Motor neuron (in vitro differentiated cells): ENCODE measurements at regions not wholly inside any gene's neighbourhood (a gene's known extent, or its start where the extent isn't known, plus 50 kb on each side); places are given as distances from the start of the nearest gene placed in this dataset.

Experiments
- ATAC-seq, 8 experiments: fragments of 200-7000 bp; cut with Tn5 transposase; replicated peaks in 6 of 8; 2 replicates each; pipeline ENCODE4 v1.8.0; 2021; ENCODE audit warnings: mild to moderate bottlenecking in 8 of 8, moderate library complexity in 8 of 8
- H3K27ac ChIP-seq, 2 donors: fragments of 250-450 bp; sonication (Bioruptor Pico); 2 replicates each; pipeline ENCODE4 v1.9.0; 2021; ENCODE audit warnings: antibody characterized with exemption in 2 of 2, mild to moderate bottlenecking in 2 of 2, moderate library complexity in 1 of 2
- H3K4me1 ChIP-seq, 2 donors: fragments of 250-450 bp; sonication (Bioruptor Pico); replicated peaks in 1 of 2; 2 replicates each; pipeline ENCODE4 v1.6.1; 2021; ENCODE audit warnings: antibody characterized with exemption in 2 of 2, mild to moderate bottlenecking in 2 of 2, moderate library complexity in 1 of 2
- H3K4me3 ChIP-seq, 5 donors: fragments of 250-450 bp; sonication (Bioruptor Pico); 2 replicates each; pipeline ENCODE4 v1.9.0; 2021; ENCODE audit warnings: antibody characterized with exemption in 5 of 5, mild to moderate bottlenecking in 5 of 5, moderate library complexity in 4 of 5
- WGBS, 10 experiments: fragments of 450-650 bp; shearing (Covaris generic); methylation state at CpG; one replicate each; pipeline ENCODE4 v1.0.0; 2022; 5-methylcytosine and 5-hydroxymethylcytosine counted together
- in situ Hi-C, 9 experiments: fragments of 400-800 bp; cut with MboI; loops; one replicate each; pipeline ENCODE4 v1.15.0; 2021; ENCODE audit warnings: low sequenced_read_pairs in 9 of 9, low pct_unique_long_range_greater_than_20kb in 2 of 9; ENCODE audit not compliant: unreplicated experiment in 9 of 9

GRCh38 chr10:78899098-78899754, 169.5 kb upstream of the ZMIZ1 start:
- WGBS, 10 experiments: 80 to 100% (median 98%) methylated on average over 1 to 5 of the region's 7 CpGs; no CpG with 5 or more reads in 2 of the 10 experiments
- Histone ChIP-seq H3K27ac (no peak overlapping the region), H3K4me1 (peaks cover 19 to 22% of the 10 kb centered on the region in 2 donors), H3K4me3 (no peak overlapping the region)
- in situ Hi-C loops: no loop called here
- ATAC-seq: no peak

DNA sequence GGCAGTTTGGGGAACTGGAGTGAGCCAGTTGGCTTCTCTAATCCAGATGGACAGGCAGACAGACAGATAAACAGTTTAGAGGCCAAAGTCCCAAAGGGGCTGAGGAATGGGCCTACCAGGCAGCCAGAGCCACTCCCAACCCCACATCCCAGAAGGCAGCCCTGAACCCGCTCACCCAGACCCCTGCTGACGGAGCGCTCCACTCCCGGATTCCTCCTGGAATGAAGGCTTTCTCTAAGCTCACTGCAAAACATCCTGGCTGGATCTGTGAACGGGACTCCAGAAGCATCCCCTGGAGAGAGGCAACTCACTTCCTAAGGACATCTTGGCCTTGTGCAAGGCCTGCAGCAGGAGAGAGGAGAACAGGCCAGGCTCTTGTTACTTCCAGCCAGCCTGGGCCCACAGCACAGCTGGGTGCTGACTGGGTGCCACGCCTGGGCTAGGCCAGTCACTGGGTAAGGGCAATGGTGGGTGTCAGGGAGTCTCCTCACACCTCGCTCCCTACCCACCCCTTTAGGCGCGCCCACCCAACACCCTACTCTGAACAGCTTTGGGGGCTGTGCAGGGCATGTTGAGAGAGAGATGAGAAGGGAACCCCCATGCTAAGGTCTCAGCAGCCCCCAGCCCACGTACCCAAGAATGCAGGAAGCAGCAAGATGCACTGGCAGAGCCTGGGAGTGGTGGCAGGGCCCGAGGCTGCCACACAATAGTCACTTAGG, 168.6 kb upstream of the ZMIZ1 start:
- 40 to 78% (median 60%) methylated on average over 1 to 4 of the region's 11 CpGs; no CpG with 5 or more reads in 6 of the 10 experiments for WGBS, 10 experiments
- Histone ChIP-seq H3K4me3 (no peak overlapping the region), H3K27ac (no peak overlapping the region), H3K4me1 (peaks cover 21% of the 10 kb centered on the region in 2 donors)
- ATAC-seq: no peak
- in situ Hi-C loops: no loop called here

- in situ Hi-C loops: no loop called here
- Histone ChIP-seq H3K27ac (no peak overlapping the region), H3K4me3 (no peak overlapping the region), H3K4me1 (peaks cover 17 to 27% of the 10 kb centered on the region in 2 donors)
- no peak for ATAC-seq
- WGBS, 10 experiments: 40 to 81% (median 58%) methylated on average over 1 to 3 of the region's 5 CpGs; no CpG with 5 or more reads in 6 of the 10 experiments
Observed at GRCh38 chr10:78900715-78901430, 167.9 kb upstream of the ZMIZ1 start.

DNA sequence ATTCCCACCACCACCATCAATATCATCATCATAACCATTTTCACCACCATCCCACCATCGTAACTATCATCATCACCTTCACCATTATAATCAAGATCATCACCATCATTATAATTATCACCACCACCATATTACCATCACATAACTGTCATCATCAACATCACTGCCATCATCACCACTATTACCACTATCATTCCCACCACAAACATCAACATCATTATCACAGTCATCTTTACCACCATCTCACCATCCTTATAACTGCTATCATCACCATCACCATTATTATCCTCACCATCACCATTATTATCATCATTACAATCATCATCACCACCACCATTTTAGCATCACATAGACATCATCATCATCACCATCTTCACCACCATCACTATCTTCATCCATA, 167.1 kb upstream of the ZMIZ1 start:
- Histone ChIP-seq H3K4me3 (no peak overlapping the region), H3K4me1 (peaks cover 12 to 24% of the 10 kb centered on the region in 2 donors), H3K27ac (no peak overlapping the region)
- in situ Hi-C loops: no loop called here
- 20 to 100% (median 90%) methylated on average over 1 of the region's 1 CpG; no CpG with 5 or more reads in 2 of the 10 experiments for WGBS, 10 experiments
- no peak for ATAC-seq

- Histone ChIP-seq H3K4me1 (peaks cover 15 to 28% of the 10 kb centered on the region in 2 donors), H3K4me3 (no peak overlapping the region), H3K27ac (no peak overlapping the region)
- in situ Hi-C loops: no loop called here
- ATAC-seq: no peak
- 0 to 100% (median 76%) methylated on average over 1 to 3 of the region's 3 CpGs; no CpG with 5 or more reads in 6 of the 10 experiments for WGBS, 10 experiments
Observed at GRCh38 chr10:78902815-78903214, 166.0 kb upstream of the ZMIZ1 start.

GRCh38 chr10:78903341-78903940, 165.3 kb upstream of the ZMIZ1 start:
- 64 to 100% methylated on average over 1 to 3 of the region's 4 CpGs; no CpG with 5 or more reads in 8 of the 10 experiments for WGBS, 10 experiments
- no peak overlapping the region for H3K4me3 ChIP-seq
- H3K4me1 ChIP-seq: peaks cover 21 to 34% of the 10 kb centered on the region in 2 donors
- no peak overlapping the region for H3K27ac ChIP-seq
- in situ Hi-C loops: no loop called here
- no peak for ATAC-seq

GRCh38 chr10:78904196-78904595, 164.6 kb upstream of the ZMIZ1 start:
- in situ Hi-C loops: no loop called here
- 67 to 100% (median 100%) methylated on average over 1 to 3 of the region's 5 CpGs; no CpG with 5 or more reads in 6 of the 10 experiments for WGBS, 10 experiments
- no peak overlapping the region for H3K4me3 ChIP-seq
- no peak for ATAC-seq
- peaks cover 29 to 42% of the 10 kb centered on the region in 2 donors for H3K4me1 ChIP-seq
- H3K27ac ChIP-seq: no peak overlapping the region

DNA sequence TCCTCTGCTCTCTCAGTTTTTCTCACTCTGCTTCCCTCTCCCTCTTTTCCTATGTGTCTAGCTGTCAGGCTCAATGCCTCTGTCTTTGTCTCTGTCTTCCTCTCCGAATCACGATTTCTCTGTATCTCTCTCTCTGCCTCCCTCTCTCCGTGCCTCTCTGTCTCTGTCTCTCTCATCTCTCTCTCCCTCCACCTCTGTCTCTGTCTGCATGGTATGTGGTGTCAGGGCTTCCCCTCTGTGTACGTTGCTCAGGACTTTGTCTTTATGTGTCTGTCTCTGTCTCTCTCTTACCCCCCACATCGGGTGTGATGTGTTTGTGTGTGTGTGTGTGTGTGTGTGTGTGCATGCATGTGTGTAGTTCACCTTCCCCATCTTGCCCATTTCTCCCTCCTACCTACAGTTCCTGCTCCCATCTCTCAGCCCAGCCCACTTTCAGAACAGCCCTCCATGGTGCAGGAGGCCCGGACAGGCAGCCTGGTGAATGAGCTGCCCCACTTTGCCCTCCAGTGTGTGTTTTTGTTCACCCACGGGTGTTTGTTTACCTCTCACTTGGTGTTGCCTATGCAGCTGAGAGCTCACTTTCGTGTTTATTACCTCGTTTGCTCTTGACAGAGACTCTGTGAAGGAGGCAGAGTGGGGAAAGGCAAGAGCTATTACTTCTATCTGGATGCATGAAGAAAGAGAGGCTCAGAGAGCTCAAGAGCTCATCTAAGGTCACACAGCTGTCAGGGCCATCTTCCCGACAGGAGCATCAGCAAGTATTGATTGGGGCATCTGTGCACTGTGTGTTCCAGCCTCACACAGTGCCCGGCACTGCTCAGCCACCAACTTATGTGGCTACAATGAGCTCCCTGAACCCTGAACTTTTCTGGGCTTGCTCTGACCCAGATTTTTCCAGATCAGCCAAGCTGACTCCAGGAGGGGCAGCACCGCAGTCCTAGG, 163.5 kb upstream of the ZMIZ1 start:
- in situ Hi-C loops: no loop called here
- 52 to 84% (median 70%) methylated on average over 1 to 11 of the region's 12 CpGs; no CpG with 5 or more reads in 2 of the 10 experiments for WGBS, 10 experiments
- peak in 1 of 8 experiments; percentile 17 for ATAC-seq
- Histone ChIP-seq H3K4me3 (no peak overlapping the region), H3K27ac (no peak overlapping the region), H3K4me1 (peaks cover 35 to 43% of the 10 kb centered on the region in 2 donors)

DNA sequence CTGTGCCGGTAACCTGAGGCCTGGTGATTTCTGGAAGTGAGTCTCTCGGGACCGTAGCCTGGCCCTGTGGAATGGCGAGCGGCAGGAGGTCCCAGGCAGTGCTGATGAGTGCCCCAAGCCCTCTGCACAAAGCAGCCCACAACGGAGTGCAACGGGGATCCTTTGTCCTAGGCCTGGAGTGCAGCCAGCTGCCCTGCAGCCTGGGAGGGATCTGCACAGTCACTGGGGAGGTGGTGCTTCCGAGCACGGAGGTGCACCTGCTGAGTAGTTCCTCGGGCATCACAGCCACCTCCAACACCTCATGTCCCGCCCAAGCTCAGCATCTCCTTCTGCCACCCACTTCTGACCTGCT, 162.8 kb upstream of the ZMIZ1 start:
- Histone ChIP-seq H3K4me1 (peaks cover 35 to 43% of the 10 kb centered on the region in 2 donors), H3K27ac (no peak overlapping the region), H3K4me3 (no peak overlapping the region)
- peak in 5 of 8 experiments; percentile 55 to 81 (median 67) for ATAC-seq
- in situ Hi-C loops: no loop called here
- 20 to 100% (median 81%) methylated on average over 1 to 6 of the region's 11 CpGs; no CpG with 5 or more reads in 6 of the 10 experiments for WGBS, 10 experiments

DNA sequence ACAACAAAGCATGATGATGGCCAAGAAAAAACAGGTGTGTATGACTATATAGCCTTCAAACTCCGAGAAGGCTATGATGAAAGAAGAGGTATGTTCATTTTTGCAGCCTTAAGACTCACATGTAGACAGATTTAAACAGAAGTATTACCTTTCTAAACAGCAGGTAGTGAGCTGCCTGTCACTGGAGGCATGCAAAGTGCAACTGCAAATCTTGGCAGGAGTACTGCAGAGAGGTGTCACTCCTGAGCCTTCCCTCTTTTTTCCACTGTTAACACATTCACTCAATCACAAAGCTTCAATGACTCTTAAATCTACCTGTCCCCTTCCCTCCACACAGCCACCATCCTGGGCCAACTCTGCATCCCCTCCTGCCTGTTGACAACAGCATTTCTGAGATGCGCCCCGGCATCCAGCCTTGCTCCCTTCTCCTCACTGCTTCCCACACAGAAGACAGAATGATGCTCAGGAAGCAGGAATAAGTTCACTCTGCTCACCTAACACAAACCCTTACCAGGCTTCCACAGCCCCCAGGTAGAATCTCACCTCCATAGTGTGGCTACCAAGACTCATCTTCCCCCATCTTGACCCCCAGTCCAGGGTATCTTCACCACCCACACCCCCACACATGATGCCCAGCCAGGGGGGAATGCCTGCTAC, 161.9 kb upstream of the ZMIZ1 start:
- no peak overlapping the region for H3K4me3 ChIP-seq
- no peak overlapping the region for H3K27ac ChIP-seq
- no peak for ATAC-seq
- in situ Hi-C loops: no loop called here
- peaks cover 35 to 43% of the 10 kb centered on the region in 2 donors for H3K4me1 ChIP-seq
- WGBS, 10 experiments: 0 to 100% (median 67%) methylated on average over 1 to 2 of the region's 3 CpGs; no CpG with 5 or more reads in 1 of the 10 experiments

DNA sequence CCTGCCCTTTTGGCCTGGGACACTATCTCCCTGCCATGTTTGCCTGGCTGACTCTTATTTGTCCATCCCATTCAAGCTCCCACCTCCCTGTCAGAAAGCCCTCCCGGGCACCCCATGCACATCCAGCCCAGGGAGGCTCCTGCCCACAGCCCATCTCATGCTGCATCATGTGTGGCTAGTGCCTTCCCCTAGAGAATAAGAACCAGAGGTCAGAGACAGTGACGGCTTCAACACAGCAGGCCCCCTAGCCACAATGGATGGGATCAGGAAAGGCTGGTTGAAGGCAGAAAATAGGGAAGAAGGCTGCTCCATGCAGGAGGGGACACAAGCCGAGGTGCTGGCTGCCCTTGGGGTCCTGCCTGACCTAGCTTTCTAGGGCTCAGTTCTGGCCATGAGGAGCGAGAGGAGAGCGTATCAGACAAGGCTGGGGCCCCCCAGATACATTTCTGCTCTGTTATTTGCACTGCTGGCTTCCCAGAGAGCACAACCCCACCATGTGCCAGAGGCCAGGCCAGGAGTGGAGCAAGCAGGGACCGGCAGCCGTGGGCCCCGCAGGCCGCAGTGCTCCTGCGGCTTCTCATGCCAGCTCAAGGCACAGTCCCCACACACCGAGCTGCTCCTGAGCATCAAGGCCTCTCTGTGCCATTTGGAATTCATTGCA, 161.1 kb upstream of the ZMIZ1 start:
- in situ Hi-C loops: no loop called here
- 70 to 100% (median 73%) methylated on average over 1 to 9 of the region's 11 CpGs; no CpG with 5 or more reads in 6 of the 10 experiments for WGBS, 10 experiments
- H3K4me3 ChIP-seq: no peak overlapping the region
- H3K4me1 ChIP-seq: peaks cover 36 to 43% of the 10 kb centered on the region in 2 donors
- H3K27ac ChIP-seq: peak overlapping the region in 1 of 2 donors; percentile 47
- peak in 5 of 8 experiments; percentile 14 to 74 (median 69) for ATAC-seq
